ENCODE measurements at regions not wholly inside any gene's neighbourhood (a gene's known extent, or its start where the extent isn't known, plus 50 kb on each side); places are given as distances from the start of the nearest gene placed in this dataset.

- Histone ChIP-seq H3K27ac (replicated peaks) (no peak overlapping the region), H3K4me3 (replicated peaks; ENCODE audit: insufficient read depth, low read length) (no peak overlapping the region), H3K27me3 (ENCODE audit: insufficient read depth, poor library complexity, severe bottlenecking) (no peaks in the 10 kb centered on the region)
- DNase-seq (ENCODE audit: low read depth in 1 of 2, low spot score in 1 of 2): no peak
- TF ChIP-seq REST (IDR thresholded peaks at IDR 0.05; ENCODE audit: insufficient replicate concordance, low read depth) (no peak), CTCF (IDR thresholded peaks at IDR 0.05; ENCODE audit: insufficient read depth, low read length) (no peak), POLR2AphosphoS5 (IDR thresholded peaks at IDR 0.05; ENCODE audit: low read depth) (no peak), SPI1 (IDR thresholded peaks at IDR 0.05; ENCODE audit: borderline replicate concordance, low read depth) (no peak), GABPA (IDR thresholded peaks at IDR 0.05; ENCODE audit: low read depth) (no peak)
Measured at GRCh38 chr16:86314402-86315025, 195.8 kb upstream of the FOXF1 start.

- H3K27me3 ChIP-seq (ENCODE audit: insufficient read depth, poor library complexity, severe bottlenecking): no peaks in the 10 kb centered on the region
- TF ChIP-seq GABPA (IDR thresholded peaks at IDR 0.05; ENCODE audit: low read depth): no peak
- TF ChIP-seq POLR2AphosphoS5 (IDR thresholded peaks at IDR 0.05; ENCODE audit: low read depth): no peak
- TF ChIP-seq SPI1 (IDR thresholded peaks at IDR 0.05; ENCODE audit: borderline replicate concordance, low read depth): no peak
- TF ChIP-seq REST (IDR thresholded peaks at IDR 0.05; ENCODE audit: insufficient replicate concordance, low read depth): no peak
- TF ChIP-seq CTCF (IDR thresholded peaks at IDR 0.05; ENCODE audit: insufficient read depth, low read length): no peak
- H3K27ac ChIP-seq (replicated peaks): no peak overlapping the region
- no peak for DNase-seq (ENCODE audit: low read depth in 1 of 2, low spot score in 1 of 2)
- no peak overlapping the region for H3K4me3 ChIP-seq (replicated peaks; ENCODE audit: insufficient read depth, low read length)
Measured at GRCh38 chr16:86316967-86317812, 193.1 kb upstream of the FOXF1 start.

GRCh38 chr16:86317813-86318650, 192.3 kb upstream of the FOXF1 start:
- no peak for DNase-seq (ENCODE audit: low read depth in 1 of 2, low spot score in 1 of 2)
- TF ChIP-seq CTCF (IDR thresholded peaks at IDR 0.05; ENCODE audit: insufficient read depth, low read length): no peak
- no peak for TF ChIP-seq POLR2AphosphoS5 (IDR thresholded peaks at IDR 0.05; ENCODE audit: low read depth)
- TF ChIP-seq SPI1 (IDR thresholded peaks at IDR 0.05; ENCODE audit: borderline replicate concordance, low read depth): no peak
- TF ChIP-seq REST (IDR thresholded peaks at IDR 0.05; ENCODE audit: insufficient replicate concordance, low read depth): no peak
- TF ChIP-seq GABPA (IDR thresholded peaks at IDR 0.05; ENCODE audit: low read depth): no peak

More at GRCh38 chr16:86317813-86318650, 192.3 kb upstream of the FOXF1 start:
- H3K27ac ChIP-seq (replicated peaks): no peak overlapping the region
- H3K4me3 ChIP-seq (replicated peaks; ENCODE audit: insufficient read depth, low read length): no peak overlapping the region
- no peaks in the 10 kb centered on the region for H3K27me3 ChIP-seq (ENCODE audit: insufficient read depth, poor library complexity, severe bottlenecking)

All from HL-60 (cell line).